Stimulated activated CD4-positive, alpha-beta T cell treated with anti-CD3 and anti-CD28 coated beads, Interleukin-1b, Interleukin-23, amount 100 ng/mL, for 48 hours (primary cell): ENCODE measurements at regions not wholly inside any gene's neighbourhood (a gene's known extent, or its start where the extent isn't known, plus 50 kb on each side); places are given as distances from the start of the nearest gene placed in this dataset.

Experiments
- DNase-seq: peaks from one replicate; pipeline ENCODE4 v3.0.0-alpha.2; 2020

DNA sequence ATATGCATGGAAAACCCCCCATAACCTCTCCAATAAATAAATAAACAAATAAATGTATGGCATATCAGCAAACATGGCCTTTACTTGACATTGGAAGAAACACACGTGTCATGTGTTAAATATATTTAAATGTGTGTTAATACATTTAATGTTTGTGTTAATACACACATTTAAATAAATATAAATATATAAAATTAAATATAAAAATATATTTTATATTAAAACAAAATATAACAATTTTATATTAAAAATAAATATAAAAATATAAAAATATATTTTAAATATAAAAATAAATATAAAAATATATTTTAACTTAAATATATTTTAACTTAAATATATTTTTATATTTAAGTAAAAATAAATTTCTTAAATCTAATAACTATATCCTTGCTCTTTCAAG, 187.6 kb upstream of the CXXC4 start:
- no peak for DNase-seq

DNA sequence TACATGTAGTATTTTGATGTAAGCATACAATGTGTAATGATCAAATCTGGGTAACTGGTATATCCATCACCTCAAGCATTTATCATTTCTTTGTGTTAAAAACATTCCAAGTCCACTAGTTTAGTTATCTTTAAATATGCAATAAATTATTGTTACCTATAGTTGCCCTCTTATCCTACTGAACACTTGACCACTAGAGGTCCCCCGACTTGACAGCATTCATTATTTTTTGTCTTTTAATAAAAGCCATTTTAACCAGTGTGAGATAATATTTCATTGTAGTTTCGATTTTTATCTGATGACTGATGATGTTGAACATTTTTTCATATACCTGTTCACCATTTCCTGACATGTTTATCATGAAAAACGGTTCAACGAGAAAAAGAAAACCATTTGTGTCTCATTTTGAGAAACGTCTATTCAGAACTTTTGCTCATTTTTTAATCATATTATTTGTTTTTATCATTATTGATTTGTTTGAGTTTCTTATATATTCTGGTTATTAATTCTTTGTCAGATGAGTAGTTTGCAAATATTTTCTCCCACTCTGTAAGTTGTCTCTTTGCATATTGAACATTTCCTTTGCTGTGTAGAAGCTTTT, 199.0 kb upstream of the CXXC4 start:
- no peak for DNase-seq

DNA sequence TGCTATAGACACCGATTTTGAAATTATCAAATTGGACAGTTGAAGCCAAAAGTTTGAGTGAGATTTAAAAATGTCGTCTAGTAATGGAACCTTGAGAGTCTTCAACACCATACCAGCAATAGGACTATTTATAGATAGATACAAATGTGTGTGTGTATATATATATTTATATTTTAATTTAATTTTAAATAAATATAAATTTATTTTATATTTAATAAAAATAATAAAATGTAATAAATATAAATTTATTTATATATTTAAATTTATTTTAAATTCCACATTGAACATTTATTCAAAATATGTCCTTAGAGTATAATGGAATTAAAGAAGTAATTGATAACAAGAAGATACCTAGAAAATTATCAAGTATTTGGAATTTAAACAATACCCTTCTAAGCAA, 221.9 kb upstream of the CXXC4 start:
- no peak for DNase-seq

DNA sequence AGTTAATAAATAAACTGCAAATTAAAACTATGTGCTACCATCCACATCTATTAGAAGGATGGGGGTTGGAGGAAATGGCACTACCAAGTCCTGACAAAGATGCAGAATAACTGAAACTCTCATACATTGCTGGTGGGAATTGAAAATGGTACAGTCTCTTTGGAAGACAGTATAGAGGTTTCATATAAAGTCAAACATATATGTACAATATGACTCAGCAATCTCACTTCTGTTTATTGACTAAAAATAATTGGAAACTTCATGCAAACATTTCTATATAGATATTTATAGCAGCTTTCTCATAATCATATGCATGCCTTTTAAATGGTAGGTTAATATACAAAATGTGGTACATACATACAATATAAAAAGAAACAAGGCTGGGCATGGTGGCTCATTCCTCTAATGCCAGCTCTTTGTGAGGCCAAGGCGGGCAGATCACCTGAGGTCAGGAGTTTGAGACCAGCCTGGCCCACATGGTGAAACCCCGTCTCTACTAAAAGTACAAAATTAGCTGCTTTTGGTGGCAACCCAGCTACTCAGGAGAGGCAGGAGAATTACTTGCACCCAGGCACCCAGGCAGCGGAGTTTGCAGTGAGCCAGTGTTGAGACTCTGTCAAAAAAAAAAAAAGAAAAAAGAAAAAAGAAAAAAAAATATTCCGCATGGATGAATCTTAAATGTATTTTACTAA, 225.0 kb upstream of the CXXC4 start:
- no peak for DNase-seq

DNA sequence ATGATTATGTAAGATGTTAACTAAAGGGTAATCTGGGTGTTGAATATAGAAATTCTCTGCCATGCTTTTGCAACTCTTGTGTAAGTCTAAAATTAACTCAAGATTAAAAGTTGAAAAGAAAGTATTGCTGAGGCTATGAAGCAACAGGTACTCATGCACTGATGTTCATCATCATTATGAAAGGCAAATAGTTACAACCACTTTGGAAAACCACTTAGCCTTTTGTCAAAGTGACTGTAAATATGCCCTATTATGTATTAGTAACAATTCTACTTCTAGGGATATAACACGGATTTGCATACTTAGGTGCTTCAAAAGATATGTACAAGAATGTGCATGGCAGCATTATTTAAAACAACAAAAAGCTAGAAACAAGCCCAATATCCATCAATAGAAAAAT, 227.8 kb upstream of the CXXC4 start:
- no peak for DNase-seq

DNA sequence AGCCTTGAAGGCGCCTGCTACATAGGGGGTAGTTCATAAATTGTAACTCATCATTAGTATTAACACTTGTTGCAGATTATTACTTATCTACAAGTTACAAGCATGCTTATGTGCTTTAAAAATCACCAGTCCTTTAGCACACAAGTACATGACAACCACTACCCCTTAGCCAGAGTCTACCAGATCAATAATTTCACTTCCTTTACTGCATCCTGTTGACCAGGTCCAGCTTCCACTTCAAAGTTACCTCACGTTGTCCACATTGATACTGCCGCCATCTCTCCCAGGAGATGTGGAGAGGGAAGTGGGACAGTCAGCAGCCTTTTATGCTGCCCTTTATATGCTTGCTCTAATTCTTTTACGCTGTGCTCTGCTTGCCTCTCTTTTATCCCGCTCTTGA, 231.3 kb upstream of the CXXC4 start:
- no peak for DNase-seq

DNA sequence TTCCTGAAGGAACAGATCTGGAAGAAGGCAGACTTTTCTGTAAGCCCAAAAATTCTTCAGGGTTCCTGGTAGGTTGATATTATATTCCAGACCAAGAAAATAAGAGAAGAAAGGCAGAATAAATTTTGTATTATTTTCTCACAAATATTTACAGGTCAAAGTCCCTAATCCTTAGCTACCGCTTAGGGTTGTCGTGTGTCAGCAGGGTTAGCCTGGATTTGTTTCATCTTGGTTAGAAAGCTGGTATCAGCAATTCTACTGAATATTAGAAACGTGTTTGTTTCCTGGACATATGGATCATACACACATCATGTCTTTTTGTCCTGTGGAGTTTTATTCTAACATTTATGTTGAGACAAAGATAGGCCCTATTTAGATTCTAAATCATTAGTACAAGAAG, 232.9 kb upstream of the CXXC4 start:
- DNase-seq, result no peak

DNA sequence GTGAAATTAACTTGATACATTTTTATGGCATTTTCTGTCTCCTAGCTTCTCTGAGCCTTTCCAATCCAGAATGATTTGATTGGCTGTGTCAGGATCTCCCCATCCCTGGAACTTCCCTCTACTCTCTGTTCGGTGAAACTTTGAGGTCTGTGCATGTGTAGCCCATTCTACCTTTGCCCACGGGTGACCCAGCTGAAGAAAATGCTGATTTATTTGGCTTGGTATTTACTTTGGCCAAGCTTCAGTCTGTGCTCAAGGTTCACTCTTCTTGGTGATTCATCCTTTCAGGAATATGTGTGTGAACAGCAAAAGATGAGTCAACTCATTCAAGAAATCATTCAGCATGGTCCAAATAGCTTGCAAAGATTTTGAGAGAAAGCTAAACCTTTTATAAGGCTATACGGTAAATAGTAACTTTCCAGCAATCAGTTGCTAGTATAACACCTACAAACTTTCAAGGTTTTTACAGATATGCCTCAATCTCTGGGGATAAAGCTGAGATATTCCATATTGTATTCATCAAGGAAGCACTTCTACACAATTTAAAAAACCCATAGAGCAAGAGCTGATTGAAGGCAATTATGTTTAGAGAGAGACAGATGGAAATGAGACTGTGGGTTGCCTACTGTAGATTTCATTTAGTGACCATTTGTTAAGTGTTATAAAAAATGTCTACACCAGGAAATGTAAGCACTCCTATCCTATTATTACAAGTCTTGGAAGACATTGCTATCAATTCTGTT, 233.9 kb upstream of the CXXC4 start:
- no peak for DNase-seq

DNA sequence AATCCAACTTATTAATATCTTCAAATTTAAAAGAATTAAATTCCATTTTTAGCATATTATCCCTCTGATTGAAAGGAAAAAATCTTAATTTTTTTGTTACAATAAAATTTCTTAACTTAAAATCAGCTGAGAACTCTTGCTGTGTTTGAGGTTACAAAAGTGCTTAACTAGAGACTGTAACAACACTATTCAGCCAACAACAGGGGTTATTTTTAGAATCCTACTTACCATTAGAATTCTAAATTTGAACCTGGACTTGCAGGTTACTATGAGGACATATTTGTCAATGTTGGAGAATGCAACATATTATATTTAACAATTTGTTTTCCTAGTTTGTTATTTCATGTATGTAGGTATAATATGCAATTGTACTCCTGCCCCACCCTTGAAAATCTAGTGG, 238.1 kb upstream of the CXXC4 start:
- no peak for DNase-seq

DNA sequence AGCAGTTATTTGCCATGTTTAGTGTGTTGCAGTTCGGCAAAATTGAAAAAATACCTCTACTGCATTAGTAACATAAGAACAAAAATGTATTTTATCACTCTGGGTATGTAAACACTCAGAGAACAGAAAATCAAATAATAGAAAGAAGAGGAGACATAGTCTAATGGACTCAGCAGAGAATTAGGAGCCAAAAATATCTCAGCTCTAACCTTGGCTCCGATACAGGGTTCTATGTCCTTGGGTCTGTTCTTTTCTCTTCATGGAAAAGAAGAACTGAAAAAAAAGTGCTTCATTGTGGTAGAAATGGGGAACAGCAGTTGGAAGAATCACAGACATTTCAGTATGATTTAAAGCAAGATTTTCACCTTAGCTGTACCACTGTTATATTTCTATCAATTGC, 240.5 kb upstream of the CXXC4 start:
- DNase-seq, result no peak

DNA sequence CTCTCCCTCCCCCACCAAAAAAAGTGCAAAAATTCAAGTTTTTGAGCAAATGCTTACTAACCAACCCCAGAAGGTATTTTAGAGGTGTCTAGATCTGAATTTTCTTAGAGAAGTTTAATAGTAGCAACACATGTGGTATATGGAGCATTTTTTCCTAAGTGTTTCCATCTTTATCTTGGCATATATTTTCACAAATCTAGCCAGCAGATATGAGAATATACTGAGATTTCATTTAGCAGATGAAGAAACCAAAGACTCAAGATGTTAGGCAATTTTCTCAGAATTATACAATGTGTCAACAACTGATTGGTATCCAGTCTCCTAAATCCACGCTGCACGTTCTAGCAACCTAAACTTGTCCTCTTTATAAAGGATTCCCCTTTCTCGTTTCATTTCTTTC, 245.5 kb upstream of the CXXC4 start:
- DNase-seq, result no peak

DNA sequence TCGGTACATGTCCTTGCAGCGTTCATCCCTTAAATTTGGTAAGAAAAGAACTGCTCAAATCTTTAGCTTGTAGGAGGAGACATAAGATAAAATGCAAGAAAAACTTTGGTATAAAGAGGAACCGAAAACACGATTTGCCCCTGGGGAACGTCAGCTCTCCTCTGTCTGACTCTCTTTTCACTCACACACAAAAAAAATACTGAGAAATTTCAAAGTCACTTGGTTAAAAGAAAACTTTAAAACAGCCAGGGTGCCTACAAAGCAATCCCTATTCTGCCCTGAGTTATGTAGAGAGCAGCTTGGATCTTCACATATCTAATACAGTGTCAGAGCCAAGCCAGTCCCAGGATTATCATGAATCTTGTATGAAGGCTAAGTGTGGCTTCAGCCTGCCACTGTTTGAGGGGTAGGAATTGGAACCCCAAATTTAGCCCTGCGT, 248.5 kb upstream of the CXXC4 start:
- DNase-seq, result no peak

DNA sequence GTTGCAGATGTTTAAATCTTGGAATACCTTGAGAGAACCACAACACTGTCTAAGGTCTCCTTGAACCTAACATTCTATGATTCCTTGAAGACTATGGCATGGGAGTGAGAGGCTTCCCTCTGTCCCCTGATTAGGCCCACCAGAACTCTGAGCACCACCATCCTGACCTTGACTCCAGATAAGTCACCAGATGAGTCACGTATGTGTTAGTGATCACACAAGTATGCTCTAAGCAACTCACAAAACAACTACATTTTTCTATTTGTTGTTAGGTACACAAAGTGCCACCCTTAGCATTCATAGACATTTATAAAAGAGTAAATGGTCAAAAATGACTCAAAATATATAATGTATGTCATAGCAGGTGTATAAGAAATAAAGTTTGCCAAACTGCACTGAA, 252.9 kb upstream of the CXXC4 start:
- no peak for DNase-seq

DNA sequence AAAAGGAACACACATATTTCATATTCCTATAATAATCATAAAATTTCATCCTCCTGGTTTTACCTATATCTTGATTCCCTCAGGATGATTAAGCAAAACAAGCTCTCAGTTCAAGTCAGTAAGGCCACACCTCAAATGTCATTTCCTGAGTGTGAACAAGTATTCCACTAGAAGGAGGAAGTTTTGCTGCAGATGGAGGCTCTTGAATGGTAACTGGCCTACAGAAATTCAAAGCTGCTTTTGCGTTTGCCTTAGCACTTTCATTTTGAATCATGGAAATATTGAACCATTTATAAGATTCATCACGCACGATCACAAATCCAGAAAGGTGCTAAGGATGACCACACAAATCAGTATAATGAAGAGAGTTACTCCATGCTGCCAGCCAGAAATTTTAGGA, 254.4 kb upstream of the CXXC4 start:
- DNase-seq, result no peak

DNA sequence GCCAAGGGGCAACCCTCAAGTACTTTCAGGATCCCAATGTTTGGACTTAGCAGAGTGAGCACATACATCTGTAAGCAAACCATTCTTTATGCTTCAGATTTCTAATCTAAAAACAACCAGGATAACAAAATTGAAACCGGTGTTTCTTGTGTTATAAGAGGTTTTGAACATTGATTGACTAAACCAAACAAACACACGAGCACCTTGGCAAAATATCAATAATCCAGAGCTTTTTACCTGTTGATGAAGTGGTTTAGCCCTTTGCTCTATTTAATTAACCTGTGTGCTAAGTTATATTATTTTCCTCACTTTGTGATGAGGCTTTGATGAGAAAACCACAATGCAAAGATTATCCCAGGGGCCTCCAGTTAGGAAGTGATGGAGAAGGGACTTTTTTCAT, 255.3 kb upstream of the CXXC4 start:
- DNase-seq, result no peak

DNA sequence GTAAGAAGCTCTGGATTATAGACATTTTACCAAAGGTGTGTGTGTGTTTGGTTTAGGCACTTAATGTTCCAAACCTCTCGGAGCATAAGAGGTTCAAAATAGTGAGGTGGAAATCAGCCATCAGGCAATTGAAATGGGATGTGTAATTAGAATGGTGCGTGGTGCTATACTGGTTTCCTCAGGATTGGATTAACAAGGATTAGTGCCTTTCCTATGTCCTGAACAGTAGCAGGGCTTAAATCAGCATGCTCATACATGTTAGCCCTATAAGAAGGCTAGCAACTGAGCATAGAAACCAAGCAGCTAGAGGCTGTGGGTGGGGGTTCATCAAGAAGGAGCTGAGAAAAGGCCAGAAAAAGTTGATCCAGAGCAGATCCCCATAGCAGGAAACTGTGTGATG, 256.8 kb upstream of the CXXC4 start:
- DNase-seq, result no peak

DNA sequence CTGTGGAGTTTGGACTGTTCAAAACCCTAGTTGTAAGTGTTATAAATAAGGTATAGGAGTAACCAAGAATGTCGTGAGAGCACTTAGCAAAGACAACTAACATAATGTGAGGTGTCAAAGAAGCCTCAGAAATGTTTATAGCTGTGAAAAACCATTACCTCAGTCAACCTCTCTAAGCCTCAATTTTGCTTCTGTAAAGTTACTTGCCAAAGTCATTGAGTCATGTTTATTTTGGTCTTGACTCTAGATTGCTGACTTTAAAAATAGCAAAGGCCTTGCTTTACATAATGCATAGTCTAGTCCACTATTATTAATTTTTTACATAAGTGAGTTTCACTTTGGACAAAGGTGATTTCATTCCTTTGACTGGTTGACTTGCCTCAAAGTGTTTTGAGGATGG, 257.6 kb upstream of the CXXC4 start:
- no peak for DNase-seq

DNA sequence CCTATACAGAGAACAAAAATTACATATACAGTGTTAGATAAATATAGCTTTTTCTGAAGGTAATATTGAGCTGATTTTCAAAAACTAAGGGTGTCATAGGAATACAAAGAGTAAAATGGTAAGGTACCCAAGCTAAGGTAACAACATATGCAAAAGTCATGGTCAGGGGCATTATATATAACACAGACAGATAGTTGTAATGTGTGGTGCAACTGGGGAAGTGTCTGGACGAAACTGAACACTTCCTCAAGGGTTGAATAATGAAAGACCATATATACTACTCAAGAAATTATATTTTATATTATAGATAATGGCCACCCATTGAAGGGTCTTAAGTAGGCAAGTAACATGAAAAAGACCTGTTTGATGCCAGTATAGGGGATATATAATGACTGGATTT, 262.1 kb upstream of the CXXC4 start:
- DNase-seq, result no peak

DNA sequence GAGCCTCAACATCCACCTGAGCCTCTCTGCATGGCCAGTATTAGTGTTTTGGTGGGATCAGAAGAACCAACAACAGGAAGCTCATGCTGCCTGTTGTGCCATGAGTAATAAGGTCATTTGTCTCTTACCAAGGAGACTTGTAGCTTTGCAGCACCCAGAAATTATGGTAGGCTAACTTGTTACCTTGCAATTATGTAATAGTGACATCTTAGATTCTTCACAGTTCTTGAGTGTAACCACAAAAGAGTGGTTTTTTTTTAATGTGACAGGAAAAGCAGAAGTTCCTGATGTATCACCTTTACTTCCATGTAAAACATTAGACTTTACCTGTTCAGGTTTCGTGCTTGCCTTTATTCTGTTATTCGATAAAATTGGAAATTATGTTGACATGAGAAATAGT, 263.9 kb upstream of the CXXC4 start:
- DNase-seq, result no peak

DNA sequence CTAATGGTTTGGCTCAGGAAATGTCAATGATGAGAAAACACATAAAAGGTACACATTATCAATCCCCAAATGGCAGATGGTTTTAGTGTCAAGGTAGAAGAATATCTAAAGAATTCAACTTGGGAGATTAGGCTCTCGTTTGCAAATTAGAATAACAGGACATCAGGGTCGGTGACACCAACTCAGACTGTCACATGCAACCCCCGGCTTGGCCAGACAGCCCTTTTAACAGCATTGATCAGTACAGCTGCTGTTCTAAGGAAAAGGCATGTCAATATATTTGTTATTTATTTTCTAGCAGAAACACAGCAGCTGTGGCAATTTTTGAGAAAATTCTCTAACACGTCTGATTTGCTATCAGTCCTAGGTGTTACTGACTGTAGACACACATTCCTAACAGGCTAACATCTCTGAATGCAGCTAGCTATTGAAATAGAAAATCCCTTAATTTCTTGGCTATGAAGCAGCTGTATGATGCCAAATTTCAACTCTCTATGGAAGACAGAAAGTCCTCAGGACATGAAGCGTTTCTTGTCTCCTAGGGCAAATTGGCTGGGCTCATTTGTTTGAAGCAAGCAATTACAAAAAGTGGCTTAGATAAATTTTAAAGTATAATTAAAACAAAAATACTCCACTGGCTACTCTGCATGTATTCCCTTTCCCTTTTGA, 269.0 kb upstream of the CXXC4 start:
- no peak for DNase-seq

DNA sequence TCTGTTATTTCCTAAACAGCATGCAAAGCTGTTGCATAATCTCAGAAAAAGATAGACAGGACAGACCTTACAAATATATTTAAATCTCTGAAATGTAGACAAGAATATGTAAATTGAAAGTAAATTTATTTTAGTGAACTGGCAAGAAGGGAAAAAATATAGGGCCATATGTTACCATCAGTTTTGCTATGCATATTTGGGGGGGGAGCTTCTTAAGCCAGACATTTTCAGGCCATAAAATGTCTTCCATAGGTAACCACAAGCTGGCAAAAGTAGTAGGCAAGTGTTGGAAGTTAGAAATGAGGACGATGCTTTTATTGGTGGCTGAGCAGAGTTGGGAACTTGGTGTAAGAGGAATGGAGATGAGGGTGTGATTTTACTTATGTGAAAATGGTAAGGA, 272.0 kb upstream of the CXXC4 start:
- DNase-seq, result no peak

DNA sequence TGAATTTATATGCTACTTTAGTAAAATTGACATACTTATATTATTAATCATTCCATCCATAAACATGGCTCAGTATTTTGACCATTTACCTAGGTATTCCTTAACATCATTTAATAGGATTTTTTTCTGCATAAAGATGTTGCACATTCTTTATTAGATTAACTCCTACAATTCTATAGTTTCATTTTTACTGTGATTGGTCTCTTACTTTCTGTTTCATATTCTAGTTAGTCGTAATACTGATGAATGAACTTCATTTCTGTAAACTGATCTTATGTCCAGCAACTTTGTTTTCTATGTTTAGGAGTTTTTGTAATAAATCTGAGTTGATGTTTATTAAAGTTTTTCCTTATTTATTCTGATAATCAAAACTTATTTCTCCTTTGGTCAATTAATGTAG, 278.2 kb upstream of the CXXC4 start:
- no peak for DNase-seq

DNA sequence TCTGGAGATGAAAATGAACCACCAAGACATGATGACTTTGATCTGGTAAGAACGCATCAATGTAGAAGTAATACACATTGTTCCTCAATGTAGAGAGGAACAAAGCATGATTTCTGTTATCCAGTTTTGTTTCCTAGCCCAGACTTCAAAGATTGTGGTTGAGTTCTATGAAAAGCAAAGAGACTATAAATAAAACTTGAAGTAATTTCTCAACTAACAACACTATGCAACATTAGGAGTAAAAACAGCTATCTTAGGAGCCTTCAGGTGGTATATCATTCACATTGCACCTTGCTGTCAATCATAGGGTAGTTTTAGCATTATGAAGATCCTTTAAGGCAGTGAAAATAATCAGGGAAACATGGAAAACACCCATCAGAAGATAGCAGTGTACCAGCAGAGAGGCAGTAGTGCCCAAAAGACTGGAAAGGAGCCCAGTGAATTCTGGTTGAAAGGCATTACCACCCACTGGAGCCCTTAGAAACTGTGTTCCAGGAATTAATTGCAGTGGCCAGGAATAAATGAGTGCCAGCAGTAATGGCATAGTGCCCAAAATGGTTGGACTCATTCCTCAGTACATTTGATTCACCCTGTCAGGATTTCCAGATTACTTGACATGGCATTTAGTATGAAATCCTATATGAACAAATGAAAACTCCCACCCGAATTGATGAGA, 300.7 kb upstream of the CXXC4 start:
- DNase-seq, result no peak
